ENCODE measurements at regions not wholly inside any gene's neighbourhood (a gene's known extent, or its start where the extent isn't known, plus 50 kb on each side); places are given as distances from the start of the nearest gene placed in this dataset.
"Not testable (repeated sequence)": the region's sequence is repeated elsewhere in the genome, so short reads cannot be mapped to it uniquely, and the experiment has no call there.

- DNase-seq: no peak
These were observed 622.6 kb downstream of the DTWD2 start for GRCh38 chr5:118365718-118366117.

- no peak for DNase-seq
These were observed 633.5 kb downstream of the DTWD2 start for GRCh38 chr5:118354797-118355196.

GRCh38 chr5:118353970-118354369, 634.4 kb downstream of the DTWD2 start:
- no peak for DNase-seq

GRCh38 chr5:118336468-118336867, 651.9 kb downstream of the DTWD2 start:
- DNase-seq: no peak

- no peak for DNase-seq
These were observed 661.0 kb downstream of the DTWD2 start for GRCh38 chr5:118327389-118327788.

GRCh38 chr5:118326481-118327045, 661.8 kb downstream of the DTWD2 start:
- DNase-seq: no peak

GRCh38 chr5:118325931-118326330, 662.4 kb downstream of the DTWD2 start:
- DNase-seq: no peak

- DNase-seq: not testable (repeated sequence)
These were observed 664.6 kb downstream of the DTWD2 start for GRCh38 chr5:118323723-118324122.

- DNase-seq: no peak
These were observed 667.3 kb downstream of the DTWD2 start for GRCh38 chr5:118321081-118321480.

GRCh38 chr5:118320121-118320520, 668.2 kb downstream of the DTWD2 start:
- DNase-seq: no peak

GRCh38 chr5:118314931-118315330, 673.4 kb downstream of the DTWD2 start:
- no peak for DNase-seq

GRCh38 chr5:118311103-118311819, 677.1 kb downstream of the DTWD2 start:
- DNase-seq: no peak

- DNase-seq: no peak
These were observed 677.9 kb downstream of the DTWD2 start for GRCh38 chr5:118310401-118310800.

- DNase-seq: no peak
These were observed 685.1 kb downstream of the DTWD2 start for GRCh38 chr5:118303296-118303695.

GRCh38 chr5:118302786-118303185, 685.6 kb downstream of the DTWD2 start:
- DNase-seq: no peak

- no peak for DNase-seq
These were observed 686.7 kb downstream of the DTWD2 start for GRCh38 chr5:118301696-118302095.

GRCh38 chr5:118295045-118295444, 693.3 kb downstream of the DTWD2 start:
- no peak for DNase-seq

GRCh38 chr5:118293378-118293777, 695.0 kb downstream of the DTWD2 start:
- no peak for DNase-seq

GRCh38 chr5:118290204-118290603, 698.1 kb downstream of the DTWD2 start:
- no peak for DNase-seq

GRCh38 chr5:118284230-118284629, 704.1 kb downstream of the DTWD2 start:
- DNase-seq: not testable (repeated sequence)

- DNase-seq: not testable (repeated sequence)
These were observed 705.8 kb downstream of the DTWD2 start for GRCh38 chr5:118282480-118283038.

- DNase-seq: no peak
These were observed 708.6 kb downstream of the DTWD2 start for GRCh38 chr5:118279540-118280294.

GRCh38 chr5:118270526-118270925, 717.8 kb downstream of the DTWD2 start:
- DNase-seq: no peak

- no peak for DNase-seq
These were observed 730.1 kb downstream of the DTWD2 start for GRCh38 chr5:118258223-118258622.

All from hematopoietic multipotent progenitor cell treated with erythropoietin and hydrocortisone succinate and interleukin-3 and kit ligand, for 6 days (in vitro differentiated cells).